Stomach (tissue), 4 donors: ENCODE measurements at regions not wholly inside any gene's neighbourhood (a gene's known extent, or its start where the extent isn't known, plus 50 kb on each side); places are given as distances from the start of the nearest gene placed in this dataset.

ENCODE experiments used
- EP300 ChIP-seq: sonication (generic); formaldehyde crosslinking; IDR thresholded peaks from one replicate; pipeline ENCODE4 v1.6.1; 2017; ENCODE audit warnings: antibody characterized with exemption
- POLR2A ChIP-seq, 4 donors: fragments of 450-650 bp; IDR thresholded peaks; one replicate each; pipeline ENCODE4 v1.6.1; 2016; ENCODE audit warnings: antibody characterized with exemption in 4 of 4, control low read depth in 2 of 4, mild to moderate bottlenecking in 1 of 4, moderate library complexity in 1 of 4
- POLR2AphosphoS5 ChIP-seq, 3 donors: sonication (generic); formaldehyde crosslinking; IDR thresholded peaks; one replicate each; pipeline ENCODE4 v1.6.1; 2016; ENCODE audit warnings: antibody characterized with exemption in 3 of 3
- TF ChIP-seq, protein P1 (sequence below), 7 experiments: fragments of 450-650 bp in 4 of 7; fragments of 200-600 bp in 3 of 7; sonication (generic) in 3 of 7; IDR thresholded peaks; one replicate each; pipeline ENCODE4 v1.5.1; 2016 to 2019; ENCODE audit warnings: antibody characterized with exemption in 7 of 7, control low read depth in 2 of 7, mild to moderate bottlenecking in 1 of 7

DNA sequence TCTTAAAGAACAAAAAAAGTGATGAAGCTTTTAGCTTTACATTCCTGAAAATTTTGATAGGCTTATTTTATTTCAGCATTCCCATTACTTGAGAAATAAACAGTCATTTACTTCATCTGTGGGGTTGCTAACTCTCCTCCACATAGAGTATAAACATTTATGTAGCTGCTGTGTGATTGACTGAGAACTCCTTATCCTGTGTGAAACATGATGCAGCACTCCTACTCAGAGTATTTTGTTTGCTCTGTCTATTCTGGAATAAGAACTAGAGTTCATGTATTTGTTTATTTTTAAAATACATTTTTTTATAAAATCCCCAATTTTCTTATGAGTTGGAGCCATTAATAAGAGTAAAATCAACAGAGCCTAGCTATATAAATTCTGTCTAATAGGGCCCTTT, 318.7 kb upstream of the SPAG17 start:
- no peak for TF ChIP-seq POLR2A (IDR thresholded peaks at IDR 0.05)
- no peak for TF ChIP-seq POLR2AphosphoS5 (IDR thresholded peaks at IDR 0.05)
- TF ChIP-seq, protein P1, sequence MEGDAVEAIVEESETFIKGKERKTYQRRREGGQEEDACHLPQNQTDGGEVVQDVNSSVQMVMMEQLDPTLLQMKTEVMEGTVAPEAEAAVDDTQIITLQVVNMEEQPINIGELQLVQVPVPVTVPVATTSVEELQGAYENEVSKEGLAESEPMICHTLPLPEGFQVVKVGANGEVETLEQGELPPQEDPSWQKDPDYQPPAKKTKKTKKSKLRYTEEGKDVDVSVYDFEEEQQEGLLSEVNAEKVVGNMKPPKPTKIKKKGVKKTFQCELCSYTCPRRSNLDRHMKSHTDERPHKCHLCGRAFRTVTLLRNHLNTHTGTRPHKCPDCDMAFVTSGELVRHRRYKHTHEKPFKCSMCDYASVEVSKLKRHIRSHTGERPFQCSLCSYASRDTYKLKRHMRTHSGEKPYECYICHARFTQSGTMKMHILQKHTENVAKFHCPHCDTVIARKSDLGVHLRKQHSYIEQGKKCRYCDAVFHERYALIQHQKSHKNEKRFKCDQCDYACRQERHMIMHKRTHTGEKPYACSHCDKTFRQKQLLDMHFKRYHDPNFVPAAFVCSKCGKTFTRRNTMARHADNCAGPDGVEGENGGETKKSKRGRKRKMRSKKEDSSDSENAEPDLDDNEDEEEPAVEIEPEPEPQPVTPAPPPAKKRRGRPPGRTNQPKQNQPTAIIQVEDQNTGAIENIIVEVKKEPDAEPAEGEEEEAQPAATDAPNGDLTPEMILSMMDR (IDR thresholded peaks at IDR 0.05) = no peak
- no peak for TF ChIP-seq EP300
